ENCODE measurements at regions not wholly inside any gene's neighbourhood (a gene's known extent, or its start where the extent isn't known, plus 50 kb on each side); places are given as distances from the start of the nearest gene placed in this dataset.

DNA sequence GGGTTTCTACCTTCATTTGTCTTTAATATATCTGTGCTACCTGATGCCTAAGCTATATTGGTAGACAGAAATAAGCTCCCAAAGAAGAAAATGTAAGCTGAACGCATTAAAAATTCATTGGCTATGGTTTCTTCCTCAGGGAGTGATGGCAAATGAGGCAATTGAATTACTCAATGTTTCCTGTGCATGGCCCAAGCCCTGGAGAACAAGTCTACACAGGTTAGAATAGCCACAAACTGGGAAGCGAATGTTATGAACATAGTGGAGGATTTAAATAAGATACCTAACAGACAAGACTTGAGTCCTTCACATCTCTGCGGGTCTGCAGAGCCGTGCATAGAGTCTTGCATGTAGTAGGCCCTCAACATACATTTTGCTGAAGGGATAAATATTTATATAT is 350.3 kb downstream of the RWDD3 start:
- TF ChIP-seq, protein P1, sequence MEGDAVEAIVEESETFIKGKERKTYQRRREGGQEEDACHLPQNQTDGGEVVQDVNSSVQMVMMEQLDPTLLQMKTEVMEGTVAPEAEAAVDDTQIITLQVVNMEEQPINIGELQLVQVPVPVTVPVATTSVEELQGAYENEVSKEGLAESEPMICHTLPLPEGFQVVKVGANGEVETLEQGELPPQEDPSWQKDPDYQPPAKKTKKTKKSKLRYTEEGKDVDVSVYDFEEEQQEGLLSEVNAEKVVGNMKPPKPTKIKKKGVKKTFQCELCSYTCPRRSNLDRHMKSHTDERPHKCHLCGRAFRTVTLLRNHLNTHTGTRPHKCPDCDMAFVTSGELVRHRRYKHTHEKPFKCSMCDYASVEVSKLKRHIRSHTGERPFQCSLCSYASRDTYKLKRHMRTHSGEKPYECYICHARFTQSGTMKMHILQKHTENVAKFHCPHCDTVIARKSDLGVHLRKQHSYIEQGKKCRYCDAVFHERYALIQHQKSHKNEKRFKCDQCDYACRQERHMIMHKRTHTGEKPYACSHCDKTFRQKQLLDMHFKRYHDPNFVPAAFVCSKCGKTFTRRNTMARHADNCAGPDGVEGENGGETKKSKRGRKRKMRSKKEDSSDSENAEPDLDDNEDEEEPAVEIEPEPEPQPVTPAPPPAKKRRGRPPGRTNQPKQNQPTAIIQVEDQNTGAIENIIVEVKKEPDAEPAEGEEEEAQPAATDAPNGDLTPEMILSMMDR (IDR thresholded peaks at IDR 0.05; ENCODE audit: insufficient read depth, low read length, poor library complexity, severe bottlenecking), result no peak
- TF ChIP-seq EZH2phosphoT487 (conservative IDR thresholded peaks at IDR 0.05; ENCODE audit: low read length), result no peak
